HG03066 (cell line): ENCODE measurements at regions not wholly inside any gene's neighbourhood (a gene's known extent, or its start where the extent isn't known, plus 50 kb on each side); places are given as distances from the start of the nearest gene placed in this dataset.
"Not testable (repeated sequence)": the region's sequence is repeated elsewhere in the genome, so short reads cannot be mapped to it uniquely, and the experiment has no call there.

ENCODE experiments used
- ATAC-seq: cut with Tn5 transposase; IDR thresholded peaks from one replicate; pipeline ENCODE4 v1.9.1; 2021; ENCODE audit warnings: low read depth; ENCODE audit not compliant: unreplicated experiment

GRCh38 chr4:63122955-63123354, 1286.3 kb downstream of the TECRL start:
- no peak for ATAC-seq

- no peak for ATAC-seq
These were observed 1302.7 kb downstream of the TECRL start for GRCh38 chr4:63106600-63106999.

GRCh38 chr4:63105839-63106238, 1303.4 kb downstream of the TECRL start:
- ATAC-seq, result no peak

- ATAC-seq, result no peak
These were observed 1318.6 kb downstream of the TECRL start for GRCh38 chr4:63090641-63091040.

GRCh38 chr4:63085091-63085490, 1324.2 kb downstream of the TECRL start:
- no peak for ATAC-seq

GRCh38 chr4:63080934-63081333, 1328.3 kb downstream of the TECRL start:
- ATAC-seq, result no peak

- no peak for ATAC-seq
These were observed 1345.5 kb downstream of the TECRL start for GRCh38 chr4:63063760-63064159.

- ATAC-seq, result not testable (repeated sequence)
These were observed 1346.4 kb downstream of the TECRL start for GRCh38 chr4:63062891-63063290.

GRCh38 chr4:63049726-63050125, 1359.5 kb downstream of the TECRL start:
- ATAC-seq, result no peak

GRCh38 chr4:63049278-63049677, 1360.0 kb downstream of the TECRL start:
- no peak for ATAC-seq

GRCh38 chr4:63036159-63036866, 1372.9 kb downstream of the TECRL start:
- no peak for ATAC-seq

GRCh38 chr4:63029380-63029779, 1379.9 kb downstream of the TECRL start:
- ATAC-seq, result no peak

- ATAC-seq, result no peak
These were observed 1388.6 kb downstream of the TECRL start for GRCh38 chr4:63020661-63021060.

GRCh38 chr4:63017300-63017699, 1392.0 kb downstream of the TECRL start:
- ATAC-seq, result no peak

- ATAC-seq, result no peak
These were observed 1438.4 kb downstream of the TECRL start for GRCh38 chr4:62970846-62971245.

- no peak for ATAC-seq
These were observed 1448.8 kb downstream of the TECRL start for GRCh38 chr4:62960415-62960814.

GRCh38 chr4:62953752-62954151, 1455.5 kb downstream of the TECRL start:
- ATAC-seq, result no peak

- ATAC-seq, result no peak
These were observed 1456.9 kb downstream of the TECRL start for GRCh38 chr4:62952366-62952765.

- no peak for ATAC-seq
These were observed 1461.1 kb downstream of the TECRL start for GRCh38 chr4:62948108-62948507.

GRCh38 chr4:62940229-62940628, 1469.0 kb downstream of the TECRL start:
- ATAC-seq, result no peak

GRCh38 chr4:62930884-62931283, 1478.4 kb downstream of the TECRL start:
- ATAC-seq, result no peak

GRCh38 chr4:62928483-62928882, 1480.8 kb downstream of the TECRL start:
- ATAC-seq, result no peak

- ATAC-seq, result no peak
These were observed 1481.7 kb downstream of the TECRL start for GRCh38 chr4:62927574-62927973.
